Breast epithelium (tissue), 4 donors: ENCODE measurements at regions not wholly inside any gene's neighbourhood (a gene's known extent, or its start where the extent isn't known, plus 50 kb on each side); places are given as distances from the start of the nearest gene placed in this dataset.

Experiments
- DNase-seq, 2 donors: peaks; one replicate each; pipeline ENCODE4 v3.0.0-alpha.2; 2019; ENCODE audit warnings: low spot score in 2 of 2
- H3K27ac ChIP-seq, 2 donors: fragments of 200-600 bp; sonication (generic) in 1 of 2; one replicate each; pipeline ENCODE4 v1.5.1; 2016 to 2019; ENCODE audit warnings: mild to moderate bottlenecking in 1 of 2
- H3K27me3 ChIP-seq, 2 donors: fragments of 200-600 bp; sonication (generic) in 1 of 2; one replicate each; pipeline versions ENCODE4 v1.5.1 to v1.6.0; 2017 to 2019; ENCODE audit warnings: control low read depth in 1 of 2, mild to moderate bottlenecking in 1 of 2
- H3K36me3 ChIP-seq: fragments of 200-600 bp; one replicate; pipeline ENCODE4 v1.5.1; 2019
- H3K4me1 ChIP-seq, 2 donors: fragments of 200-600 bp; sonication (generic); one replicate each; pipeline ENCODE4 v1.5.1; 2016 to 2019; ENCODE audit warnings: control low read depth in 1 of 2
- H3K4me3 ChIP-seq, 3 donors: fragments of 200-600 bp; sonication (generic); 1 replicate in 2 of 3; 2 replicates in 1 of 3; pipeline ENCODE4 v1.5.1; 2016 to 2019; ENCODE audit warnings: mild to moderate bottlenecking in 3 of 3, moderate library complexity in 2 of 3
- H3K9me3 ChIP-seq, 2 donors: fragments of 200-600 bp; sonication (generic) in 1 of 2; one replicate each; pipeline ENCODE4 v1.5.1; 2016 to 2019; ENCODE audit warnings: control low read depth in 1 of 2
- POLR2A ChIP-seq: fragments of 450-650 bp; IDR thresholded peaks from one replicate; pipeline ENCODE4 v1.6.1; 2016; ENCODE audit warnings: antibody characterized with exemption, mild to moderate bottlenecking, moderate library complexity
- POLR2AphosphoS5 ChIP-seq, 3 donors: sonication (generic); formaldehyde crosslinking; IDR thresholded peaks; one replicate each; pipeline ENCODE4 v1.6.1; 2017; ENCODE audit warnings: antibody characterized with exemption in 3 of 3
- intact Hi-C: fragments of 100-400 bp; cut with DNase I; formaldehyde crosslinking; loops from one replicate; pipeline ENCODE4 v1.15.1; 2023; ENCODE audit warnings: low total_unique reads
- TF ChIP-seq, protein P1 (sequence below), 3 donors: fragments of 450-650 bp; IDR thresholded peaks; one replicate each; pipeline ENCODE4 v1.5.1; 2016 to 2017; ENCODE audit warnings: antibody characterized with exemption in 3 of 3, mild to moderate bottlenecking in 3 of 3, moderate library complexity in 3 of 3

DNA sequence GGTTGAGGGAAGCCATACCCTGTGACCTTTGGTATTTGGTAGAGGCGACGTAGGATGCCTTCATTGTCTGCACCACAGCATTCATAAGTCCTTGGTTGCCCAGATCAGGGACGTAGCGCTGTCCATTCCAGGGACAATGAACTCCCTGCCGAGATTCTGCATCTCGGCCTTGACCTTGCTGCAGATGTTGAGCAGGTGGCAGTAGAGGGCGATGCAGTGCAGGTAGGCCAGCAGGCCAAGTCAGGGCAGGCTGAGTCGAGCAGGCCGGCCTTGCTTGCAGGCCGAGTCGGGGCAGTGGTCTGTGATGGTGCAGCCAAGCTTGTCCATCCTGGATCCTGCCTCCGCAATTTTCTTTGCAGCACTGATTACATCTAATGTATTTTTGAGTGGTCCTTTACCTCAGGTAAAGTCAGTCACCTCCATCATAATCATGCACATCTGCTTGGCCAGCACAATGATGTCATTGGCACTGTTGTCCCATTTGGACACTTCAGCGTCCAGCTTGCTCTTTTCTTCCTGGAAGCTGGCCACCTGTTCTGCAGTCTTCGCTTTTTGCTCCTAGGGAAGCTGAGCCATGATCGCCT lies 93.4 kb upstream of the CCDC112 start:
- H3K36me3 ChIP-seq: no peaks in the 10 kb centered on the region
- TF ChIP-seq, protein P1, sequence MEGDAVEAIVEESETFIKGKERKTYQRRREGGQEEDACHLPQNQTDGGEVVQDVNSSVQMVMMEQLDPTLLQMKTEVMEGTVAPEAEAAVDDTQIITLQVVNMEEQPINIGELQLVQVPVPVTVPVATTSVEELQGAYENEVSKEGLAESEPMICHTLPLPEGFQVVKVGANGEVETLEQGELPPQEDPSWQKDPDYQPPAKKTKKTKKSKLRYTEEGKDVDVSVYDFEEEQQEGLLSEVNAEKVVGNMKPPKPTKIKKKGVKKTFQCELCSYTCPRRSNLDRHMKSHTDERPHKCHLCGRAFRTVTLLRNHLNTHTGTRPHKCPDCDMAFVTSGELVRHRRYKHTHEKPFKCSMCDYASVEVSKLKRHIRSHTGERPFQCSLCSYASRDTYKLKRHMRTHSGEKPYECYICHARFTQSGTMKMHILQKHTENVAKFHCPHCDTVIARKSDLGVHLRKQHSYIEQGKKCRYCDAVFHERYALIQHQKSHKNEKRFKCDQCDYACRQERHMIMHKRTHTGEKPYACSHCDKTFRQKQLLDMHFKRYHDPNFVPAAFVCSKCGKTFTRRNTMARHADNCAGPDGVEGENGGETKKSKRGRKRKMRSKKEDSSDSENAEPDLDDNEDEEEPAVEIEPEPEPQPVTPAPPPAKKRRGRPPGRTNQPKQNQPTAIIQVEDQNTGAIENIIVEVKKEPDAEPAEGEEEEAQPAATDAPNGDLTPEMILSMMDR (IDR thresholded peaks at IDR 0.05): no peak
- no peak for TF ChIP-seq POLR2A
- TF ChIP-seq POLR2AphosphoS5 (IDR thresholded peaks at IDR 0.05): no peak
- DNase-seq: no peak
- no peak overlapping the region for H3K4me3 ChIP-seq
- no peaks in the 10 kb centered on the region for H3K27me3 ChIP-seq
- no peaks in the 10 kb centered on the region for H3K4me1 ChIP-seq
- intact Hi-C loops: no loop called here
- no peaks in the 10 kb centered on the region for H3K9me3 ChIP-seq
- no peak overlapping the region for H3K27ac ChIP-seq

DNA sequence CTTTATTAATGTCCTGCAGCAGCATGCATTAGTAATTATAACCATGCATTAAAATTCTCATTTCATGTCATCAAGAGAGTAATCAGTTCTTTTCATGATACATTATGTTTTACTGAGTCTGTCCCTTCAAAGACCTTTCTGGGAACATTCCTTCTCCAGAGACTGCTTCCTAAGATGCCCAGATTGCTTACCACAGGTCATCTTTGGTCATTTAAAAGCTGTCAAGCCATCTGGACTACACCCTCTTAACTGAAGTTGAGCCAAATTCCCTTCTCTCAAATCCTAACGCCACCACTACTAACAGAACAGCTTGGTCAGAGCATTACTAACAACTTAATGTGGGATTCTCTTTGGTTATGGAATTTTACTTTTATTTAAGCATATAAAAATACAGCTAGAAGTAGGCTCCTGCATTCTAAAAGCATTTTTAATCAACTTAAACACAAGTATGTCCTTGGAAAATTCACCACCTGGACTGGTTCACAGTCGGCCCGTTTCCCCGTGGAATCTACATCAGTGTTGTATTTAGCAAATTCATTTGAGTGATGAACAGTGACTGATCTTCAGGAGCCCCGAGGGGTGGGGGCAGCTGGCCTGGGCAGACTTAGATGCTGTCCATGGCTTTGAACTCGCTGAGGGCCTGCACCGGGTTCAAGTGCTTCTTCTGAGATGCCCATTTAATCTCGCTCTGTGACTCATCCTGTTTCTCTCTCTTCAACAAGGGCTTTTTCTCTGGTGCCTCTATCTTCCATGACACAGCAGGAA lies 92.8 kb upstream of the CCDC112 start:
- Histone ChIP-seq H3K36me3 (no peaks in the 10 kb centered on the region), H3K4me1 (no peaks in the 10 kb centered on the region), H3K4me3 (no peak overlapping the region), H3K9me3 (no peaks in the 10 kb centered on the region), H3K27ac (no peak overlapping the region), H3K27me3 (no peaks in the 10 kb centered on the region)
- intact Hi-C loops: no loop called here
- DNase-seq: no peak
- TF ChIP-seq POLR2A (no peak), POLR2AphosphoS5 (IDR thresholded peaks at IDR 0.05) (no peak)
- TF ChIP-seq, protein P1 (IDR thresholded peaks at IDR 0.05): no peak

DNA sequence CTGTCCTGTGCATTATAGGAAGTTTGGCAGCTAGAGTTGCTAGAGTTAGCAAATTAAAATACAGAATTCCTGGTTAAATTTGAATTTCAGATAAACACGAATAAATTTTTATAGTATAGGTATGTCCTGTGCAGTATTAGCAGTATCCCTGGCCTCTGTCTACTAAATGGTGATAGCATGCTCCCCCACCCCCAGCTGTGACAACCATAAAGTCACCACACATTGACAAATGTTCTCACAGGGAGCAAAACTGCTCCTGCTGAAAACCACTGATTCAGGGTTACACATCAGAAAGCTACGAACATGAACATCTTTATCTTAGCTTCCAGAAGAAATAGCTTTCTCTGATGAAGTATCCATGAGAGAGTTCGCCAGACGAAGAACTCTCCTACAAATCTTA lies 91.8 kb upstream of the CCDC112 start:
- intact Hi-C loops: no loop called here
- Histone ChIP-seq H3K27ac (no peak overlapping the region), H3K36me3 (no peaks in the 10 kb centered on the region), H3K27me3 (no peaks in the 10 kb centered on the region), H3K4me3 (no peak overlapping the region), H3K4me1 (no peaks in the 10 kb centered on the region), H3K9me3 (no peaks in the 10 kb centered on the region)
- TF ChIP-seq POLR2A: no peak
- TF ChIP-seq, protein P1 (IDR thresholded peaks at IDR 0.05): no peak
- no peak for TF ChIP-seq POLR2AphosphoS5 (IDR thresholded peaks at IDR 0.05)
- no peak for DNase-seq

DNA sequence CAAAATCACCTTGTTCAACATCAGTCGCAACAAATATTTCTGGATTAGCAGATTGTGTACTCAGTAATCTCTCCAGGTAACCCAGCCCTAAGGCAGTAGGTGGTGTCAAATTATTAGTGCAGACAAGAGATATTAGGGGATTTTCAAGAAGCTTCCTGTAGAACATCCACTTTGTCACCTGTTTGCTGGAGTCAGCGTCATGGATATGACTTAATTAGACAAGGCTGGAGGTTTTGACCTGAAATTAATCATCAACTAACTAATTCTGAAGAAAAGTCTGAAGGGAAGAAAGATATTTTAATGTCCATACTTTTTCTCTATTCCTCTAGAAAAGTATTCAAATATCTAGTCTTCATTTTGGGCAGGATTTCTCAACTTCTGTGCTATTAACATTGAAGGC lies 91.4 kb upstream of the CCDC112 start:
- Histone ChIP-seq H3K4me3 (no peak overlapping the region), H3K4me1 (no peaks in the 10 kb centered on the region), H3K36me3 (no peaks in the 10 kb centered on the region), H3K27me3 (no peaks in the 10 kb centered on the region), H3K27ac (no peak overlapping the region), H3K9me3 (no peaks in the 10 kb centered on the region)
- TF ChIP-seq, protein P1 (IDR thresholded peaks at IDR 0.05): no peak
- TF ChIP-seq POLR2A (no peak), POLR2AphosphoS5 (IDR thresholded peaks at IDR 0.05) (no peak)
- intact Hi-C loops: no loop called here
- no peak for DNase-seq

DNA sequence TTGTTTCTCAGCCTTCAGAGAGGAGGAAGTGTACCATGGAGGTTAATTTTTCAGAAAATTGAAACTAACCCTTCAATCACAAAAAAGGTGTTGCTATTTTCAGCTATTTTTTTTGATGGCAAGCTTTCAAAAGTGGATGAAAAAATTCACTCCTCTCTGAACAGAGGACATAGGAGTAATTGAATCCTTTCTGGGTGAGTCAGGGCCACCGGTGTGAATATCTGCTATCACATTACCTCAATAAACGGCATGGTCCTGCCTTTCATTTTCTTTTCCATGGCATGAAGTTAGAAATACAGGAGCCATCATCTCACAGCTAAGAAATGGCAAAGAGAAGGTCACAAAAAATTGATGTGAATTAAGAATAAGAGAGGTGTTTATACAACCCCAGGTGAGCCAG lies 90.2 kb upstream of the CCDC112 start:
- intact Hi-C loops: no loop called here
- H3K4me3 ChIP-seq: no peak overlapping the region
- DNase-seq: no peak

More for the DNA sequence above, 90.2 kb upstream of the CCDC112 start:
- Histone ChIP-seq H3K4me1 (no peaks in the 10 kb centered on the region), H3K36me3 (no peaks in the 10 kb centered on the region), H3K27me3 (no peaks in the 10 kb centered on the region), H3K27ac (no peak overlapping the region), H3K9me3 (no peaks in the 10 kb centered on the region)
- TF ChIP-seq POLR2A (no peak), POLR2AphosphoS5 (IDR thresholded peaks at IDR 0.05) (no peak)
- TF ChIP-seq, protein P1 (IDR thresholded peaks at IDR 0.05): no peak
